Astrocyte (in vitro differentiated cells and primary cell): ENCODE measurements at regions not wholly inside any gene's neighbourhood (a gene's known extent, or its start where the extent isn't known, plus 50 kb on each side); places are given as distances from the start of the nearest gene placed in this dataset.

Experiments
- DNase-seq: peaks from one replicate; pipeline ENCODE4 v3.0.0-alpha.2; 2010; ENCODE audit warnings: low read depth
- FAIRE-seq: peaks from 2 replicates; lab custom pipeline; 2011; peaks lifted over from hg19 to GRCh38; lab: Jason Lieb, UNC
- H2AFZ ChIP-seq: 2 replicates; pipeline ENCODE4 v1.6.0; 2012; ENCODE audit warnings: low read depth, low read length, inconsistent platforms
- H3K27ac ChIP-seq: 2 replicates; pipeline ENCODE4 v1.5.1; 2011; ENCODE audit warnings: low read depth, low read length, inconsistent platforms
- H3K27me3 ChIP-seq: 2 replicates; pipeline ENCODE4 v1.6.0; 2011; ENCODE audit warnings: low read length, inconsistent platforms; ENCODE audit not compliant: insufficient read depth
- H3K36me3 ChIP-seq: 2 replicates; pipeline ENCODE4 v1.5.1; 2011; ENCODE audit warnings: low read length, inconsistent platforms; ENCODE audit not compliant: insufficient read depth
- H3K4me1 ChIP-seq: 2 replicates; pipeline ENCODE4 v1.5.1; 2011; ENCODE audit warnings: low read length, inconsistent platforms; ENCODE audit not compliant: insufficient read depth
- H3K4me2 ChIP-seq: 2 replicates; pipeline ENCODE4 v1.6.0; 2012; ENCODE audit warnings: low read length, inconsistent platforms
- H3K4me3 ChIP-seq: 2 replicates; pipeline ENCODE4 v1.5.1; 2011; ENCODE audit warnings: low read depth, mild to moderate bottlenecking, low read length, inconsistent platforms; ENCODE audit not compliant: insufficient read depth
- H3K79me2 ChIP-seq: 2 replicates; pipeline ENCODE4 v1.6.0; 2012; ENCODE audit warnings: mild to moderate bottlenecking, low read length, inconsistent platforms; ENCODE audit not compliant: insufficient read depth
- H3K9ac ChIP-seq: 2 replicates; pipeline ENCODE4 v1.6.0; 2012; ENCODE audit warnings: mild to moderate bottlenecking, low read length, inconsistent platforms
- H3K9me3 ChIP-seq: 2 replicates; pipeline ENCODE4 v1.5.1; 2012; ENCODE audit warnings: low read depth, mild to moderate bottlenecking, low read length, inconsistent platforms; ENCODE audit not compliant: insufficient read depth
- H4K20me1 ChIP-seq: 2 replicates; pipeline ENCODE4 v1.6.0; 2012; ENCODE audit warnings: low read length, inconsistent platforms; ENCODE audit not compliant: insufficient read depth
- H3K27ac Mint-ChIP-seq: one replicate; pipeline ENCODE4 v1.8.0; 2021; ENCODE audit warnings: mild to moderate bottlenecking, mixed read lengths; ENCODE audit not compliant: unreplicated experiment
- H3K27me3 Mint-ChIP-seq: one replicate; pipeline ENCODE4 v1.8.0; 2021; ENCODE audit warnings: low read depth, mixed read lengths; ENCODE audit not compliant: unreplicated experiment
- H3K36me3 Mint-ChIP-seq: one replicate; pipeline ENCODE4 v1.8.0; 2021; ENCODE audit warnings: low read depth, mixed read lengths; ENCODE audit not compliant: unreplicated experiment
- H3K4me1 Mint-ChIP-seq: one replicate; pipeline ENCODE4 v1.8.0; 2021; ENCODE audit warnings: low read depth, mixed read lengths; ENCODE audit not compliant: unreplicated experiment
- H3K4me3 Mint-ChIP-seq: one replicate; pipeline ENCODE4 v1.8.0; 2021; ENCODE audit warnings: mild to moderate bottlenecking, moderate library complexity, mixed read lengths; ENCODE audit not compliant: unreplicated experiment
- H3K9me3 Mint-ChIP-seq: one replicate; pipeline ENCODE4 v1.8.0; 2021; ENCODE audit warnings: mild to moderate bottlenecking, mixed read lengths; ENCODE audit not compliant: unreplicated experiment
- CTCF ChIP-seq: IDR thresholded peaks from 2 replicates; pipeline ENCODE4 v1.5.1; 2011; ENCODE audit warnings: low read depth, mild to moderate bottlenecking, inconsistent platforms, low read length, moderate library complexity; ENCODE audit not compliant: insufficient read depth
- EZH2 ChIP-seq: IDR thresholded peaks from 2 replicates; pipeline ENCODE4 v1.6.1; 2012; ENCODE audit warnings: mild to moderate bottlenecking, low read length, inconsistent platforms; ENCODE audit not compliant: insufficient read depth

DNA sequence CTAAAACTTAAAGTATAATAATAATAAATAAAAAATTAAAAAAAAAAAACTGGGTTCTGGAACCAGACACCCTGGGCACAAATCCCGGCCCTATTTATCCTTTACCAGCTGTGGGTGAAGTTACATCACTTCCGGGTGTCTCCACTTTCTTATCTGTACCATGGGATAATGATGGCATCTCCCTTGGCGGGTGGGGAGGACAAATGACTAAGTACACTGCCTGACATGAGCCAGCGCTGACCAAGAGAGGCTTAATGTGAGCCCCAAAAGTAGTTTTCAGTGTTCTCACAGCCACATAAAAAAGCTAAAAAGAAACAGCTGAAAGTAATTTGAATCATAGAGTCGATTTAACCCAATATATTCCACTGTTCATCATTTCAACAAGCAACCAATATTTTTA, 424.9 kb downstream of the SOX9 start:
- H2AFZ ChIP-seq = no peak overlapping the region
- no peaks in the 10 kb centered on the region for H3K9me3 Mint-ChIP-seq
- H3K27ac ChIP-seq = no peak overlapping the region
- no peak overlapping the region for H3K4me3 ChIP-seq
- no peak for TF ChIP-seq CTCF
- no peak for TF ChIP-seq EZH2
- no peaks in the 10 kb centered on the region for H3K4me1 ChIP-seq
- H3K36me3 ChIP-seq = no peaks in the 10 kb centered on the region
- H3K4me2 ChIP-seq = no peak overlapping the region
- H3K27me3 Mint-ChIP-seq = no peaks in the 10 kb centered on the region
- no peaks in the 10 kb centered on the region for H3K4me1 Mint-ChIP-seq
- H3K79me2 ChIP-seq = peaks cover 65% of the 10 kb centered on the region
- no peaks in the 10 kb centered on the region for H3K9me3 ChIP-seq
- no peak overlapping the region for H3K27ac Mint-ChIP-seq
- FAIRE-seq (no peak), DNase-seq (no peak)
- H3K27me3 ChIP-seq = no peaks in the 10 kb centered on the region
- no peak overlapping the region for H3K9ac ChIP-seq
- H3K4me3 Mint-ChIP-seq = no peak overlapping the region
- H4K20me1 ChIP-seq = peaks cover 70% of the 10 kb centered on the region
- H3K36me3 Mint-ChIP-seq = peaks cover 3% of the 10 kb centered on the region

DNA sequence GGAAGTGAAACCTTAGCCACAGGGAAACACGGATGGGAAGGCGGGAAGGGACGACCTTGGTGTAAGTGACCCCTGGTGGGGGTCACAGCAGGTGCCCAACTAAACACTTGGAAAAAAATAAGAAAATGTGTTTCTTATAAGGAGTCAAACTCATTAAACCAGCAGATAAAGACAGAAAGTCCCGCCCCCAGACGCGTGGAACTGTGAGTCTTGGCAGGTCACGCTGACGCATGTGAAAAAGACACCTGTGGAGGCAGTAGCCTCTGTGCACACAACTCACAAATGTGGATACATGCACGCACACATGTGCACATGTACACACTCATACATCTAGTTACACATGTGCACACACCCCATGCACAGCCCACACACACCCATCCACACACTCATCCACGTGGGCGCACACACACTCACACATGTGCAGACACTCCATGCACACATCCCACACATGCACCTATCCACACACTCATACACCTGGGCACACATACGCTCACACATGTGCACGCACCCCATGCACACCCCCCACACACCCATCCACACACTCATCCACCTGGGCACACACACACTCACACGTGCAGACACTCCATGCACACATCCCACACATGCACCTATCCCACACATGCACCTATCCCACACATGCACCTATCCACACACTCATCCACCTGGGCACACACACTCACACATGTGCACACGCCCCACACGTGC, 432.4 kb downstream of the SOX9 start:
- Histone ChIP-seq H3K4me2 (no peak overlapping the region), H3K27me3 (no peaks in the 10 kb centered on the region), H4K20me1 (peaks cover 81% of the 10 kb centered on the region), H3K9ac (no peak overlapping the region), H3K27ac (no peak overlapping the region), H3K79me2 (peaks cover 79% of the 10 kb centered on the region), H3K36me3 (no peaks in the 10 kb centered on the region), H2AFZ (no peak overlapping the region), H3K9me3 (no peaks in the 10 kb centered on the region), H3K4me1 (no peaks in the 10 kb centered on the region), H3K4me3 (no peak overlapping the region)
- Mint-ChIP-seq H3K4me1 (no peaks in the 10 kb centered on the region), H3K27me3 (no peaks in the 10 kb centered on the region), H3K4me3 (no peak overlapping the region), H3K36me3 (no peaks in the 10 kb centered on the region), H3K27ac (no peak overlapping the region), H3K9me3 (no peaks in the 10 kb centered on the region)
- TF ChIP-seq EZH2 (no peak), CTCF (no peak)
- DNase-seq (no peak), FAIRE-seq (no peak)

DNA sequence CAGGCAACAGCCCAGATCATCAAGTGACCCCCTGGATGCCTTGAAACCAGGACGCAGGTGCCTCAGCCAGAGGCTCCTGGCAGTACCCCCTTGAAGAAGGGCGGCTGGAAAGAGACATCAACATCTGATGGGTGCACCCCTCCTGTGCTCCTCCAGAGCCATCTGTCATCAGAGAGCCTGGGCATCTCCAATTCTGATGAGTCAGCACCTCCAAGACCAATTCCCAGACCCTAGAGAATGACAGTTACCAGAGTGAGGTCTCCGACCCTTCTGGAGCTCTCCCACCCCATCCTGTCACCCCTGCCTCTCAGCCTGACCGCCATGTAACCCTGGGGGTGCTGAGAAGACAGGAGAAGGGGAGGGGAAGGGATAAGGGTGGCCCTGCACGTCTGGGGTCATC, 433.7 kb downstream of the SOX9 start:
- DNase-seq (no peak), FAIRE-seq (no peak)
- Histone ChIP-seq H3K9me3 (no peaks in the 10 kb centered on the region), H3K27ac (no peak overlapping the region), H3K4me2 (no peak overlapping the region), H3K4me1 (no peaks in the 10 kb centered on the region), H3K4me3 (no peak overlapping the region), H3K79me2 (peaks cover 83% of the 10 kb centered on the region), H2AFZ (no peak overlapping the region), H3K36me3 (no peaks in the 10 kb centered on the region), H4K20me1 (peaks cover 81% of the 10 kb centered on the region), H3K27me3 (no peaks in the 10 kb centered on the region), H3K9ac (no peak overlapping the region)
- Mint-ChIP-seq H3K36me3 (no peaks in the 10 kb centered on the region), H3K27ac (no peak overlapping the region), H3K27me3 (no peaks in the 10 kb centered on the region), H3K4me3 (no peak overlapping the region), H3K9me3 (no peaks in the 10 kb centered on the region), H3K4me1 (peaks cover 2% of the 10 kb centered on the region)
- TF ChIP-seq CTCF = no peak
